Sigmoid colon (tissue), 6 donors: ENCODE measurements at regions not wholly inside any gene's neighbourhood (a gene's known extent, or its start where the extent isn't known, plus 50 kb on each side); places are given as distances from the start of the nearest gene placed in this dataset.

ENCODE experiments used
- DNase-seq: peaks from one replicate; pipeline ENCODE4 v3.0.0-alpha.2; 2019
- H3K27ac ChIP-seq, 4 donors: fragments of 200-600 bp; sonication (generic); one replicate each; pipeline ENCODE4 v1.5.1; 2016 to 2019; ENCODE audit warnings: mild to moderate bottlenecking in 1 of 4
- H3K27me3 ChIP-seq, 3 donors: fragments of 200-600 bp; sonication (generic); one replicate each; pipeline ENCODE4 v1.5.1; 2019; ENCODE audit warnings: mild to moderate bottlenecking in 1 of 3
- H3K36me3 ChIP-seq, 4 donors: fragments of 200-600 bp; sonication (generic); one replicate each; pipeline ENCODE4 v1.5.1; 2016 to 2019
- H3K4me1 ChIP-seq, 4 donors: fragments of 200-600 bp; sonication (generic); one replicate each; pipeline ENCODE4 v1.5.1; 2017 to 2019
- H3K4me3 ChIP-seq, 4 donors: fragments of 200-600 bp; sonication (generic); one replicate each; pipeline ENCODE4 v1.5.1; 2017 to 2019; ENCODE audit warnings: mild to moderate bottlenecking in 2 of 4, moderate library complexity in 1 of 4
- H3K9me3 ChIP-seq, 4 donors: fragments of 200-600 bp in 3 of 4; sonication (generic) in 3 of 4; one replicate each; pipeline versions ENCODE4 v1.5.1 to v1.6.1; 2013 to 2019
- EP300 ChIP-seq, 4 donors: sonication (generic); formaldehyde crosslinking; IDR thresholded peaks; one replicate each; pipeline ENCODE4 v1.6.1; 2017; ENCODE audit warnings: antibody characterized with exemption in 4 of 4
- POLR2A ChIP-seq, 2 donors: fragments of 450-650 bp; IDR thresholded peaks; one replicate each; pipeline ENCODE4 v1.6.1; 2016; ENCODE audit warnings: antibody characterized with exemption in 2 of 2, mild to moderate bottlenecking in 2 of 2, moderate library complexity in 2 of 2
- POLR2AphosphoS5 ChIP-seq, 4 donors: sonication (generic); formaldehyde crosslinking; IDR thresholded peaks; one replicate each; pipeline ENCODE4 v1.6.1; 2017; ENCODE audit warnings: antibody characterized with exemption in 4 of 4
- WGBS, 2 donors: extraction: QIAGEN DNeasy Blood & Tissue Kit; methylation state at CpG; one replicate each; pipeline ENCODE4 v1.1.7; 2013; 5-methylcytosine and 5-hydroxymethylcytosine counted together
- intact Hi-C: fragments of 100-400 bp; cut with DNase I; formaldehyde crosslinking; loops from one replicate; pipeline ENCODE4 v1.15.1; 2023
- TF ChIP-seq, protein P1 (sequence below), 4 experiments: fragments of 450-650 bp in 3 of 4; fragments of 200-600 bp in 1 of 4; IDR thresholded peaks; one replicate each; pipeline ENCODE4 v1.5.1; 2016 to 2019; ENCODE audit warnings: antibody characterized with exemption in 4 of 4, mild to moderate bottlenecking in 3 of 4, moderate library complexity in 2 of 4
- donor health status: healthy with polysubstance abuse.
- donor health status: healthy.

DNA sequence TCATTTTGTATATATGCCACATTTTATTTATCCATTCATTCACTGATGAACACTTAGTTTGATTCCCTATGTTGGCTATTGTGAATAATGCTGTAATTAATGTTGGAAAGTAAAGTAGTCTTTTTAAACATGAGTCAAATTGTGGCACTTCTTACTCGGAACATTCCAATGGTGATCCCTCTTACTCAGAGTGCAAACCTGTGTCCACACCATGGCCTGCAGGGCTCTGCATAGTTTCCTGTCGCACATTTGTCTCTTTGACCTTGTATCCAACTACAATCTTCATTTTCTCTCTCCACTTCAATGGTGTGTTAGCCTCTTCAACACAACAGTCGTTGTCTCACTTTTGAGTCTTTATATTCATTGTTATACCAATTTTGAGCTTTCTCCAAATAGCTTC lies 98.1 kb upstream of the PAPPA start:
- Histone ChIP-seq H3K4me3 (no peak overlapping the region), H3K36me3 (no peaks in the 10 kb centered on the region), H3K4me1 (peaks cover 0 to 3% (median 0%) of the 10 kb centered on the region in 4 donors), H3K27me3 (no peaks in the 10 kb centered on the region), H3K9me3 (no peaks in the 10 kb centered on the region), H3K27ac (no peak overlapping the region)
- TF ChIP-seq, protein P1, sequence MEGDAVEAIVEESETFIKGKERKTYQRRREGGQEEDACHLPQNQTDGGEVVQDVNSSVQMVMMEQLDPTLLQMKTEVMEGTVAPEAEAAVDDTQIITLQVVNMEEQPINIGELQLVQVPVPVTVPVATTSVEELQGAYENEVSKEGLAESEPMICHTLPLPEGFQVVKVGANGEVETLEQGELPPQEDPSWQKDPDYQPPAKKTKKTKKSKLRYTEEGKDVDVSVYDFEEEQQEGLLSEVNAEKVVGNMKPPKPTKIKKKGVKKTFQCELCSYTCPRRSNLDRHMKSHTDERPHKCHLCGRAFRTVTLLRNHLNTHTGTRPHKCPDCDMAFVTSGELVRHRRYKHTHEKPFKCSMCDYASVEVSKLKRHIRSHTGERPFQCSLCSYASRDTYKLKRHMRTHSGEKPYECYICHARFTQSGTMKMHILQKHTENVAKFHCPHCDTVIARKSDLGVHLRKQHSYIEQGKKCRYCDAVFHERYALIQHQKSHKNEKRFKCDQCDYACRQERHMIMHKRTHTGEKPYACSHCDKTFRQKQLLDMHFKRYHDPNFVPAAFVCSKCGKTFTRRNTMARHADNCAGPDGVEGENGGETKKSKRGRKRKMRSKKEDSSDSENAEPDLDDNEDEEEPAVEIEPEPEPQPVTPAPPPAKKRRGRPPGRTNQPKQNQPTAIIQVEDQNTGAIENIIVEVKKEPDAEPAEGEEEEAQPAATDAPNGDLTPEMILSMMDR (IDR thresholded peaks at IDR 0.05): no peak
- TF ChIP-seq POLR2A (IDR thresholded peaks at IDR 0.05) (no peak), EP300 (IDR thresholded peaks at IDR 0.05) (no peak), POLR2AphosphoS5 (IDR thresholded peaks at IDR 0.05) (no peak)
- no peak for DNase-seq
- WGBS, 2 donors: 65 to 75% methylated on average over 3 of the region's 3 CpGs
- intact Hi-C loops: no loop called here

DNA sequence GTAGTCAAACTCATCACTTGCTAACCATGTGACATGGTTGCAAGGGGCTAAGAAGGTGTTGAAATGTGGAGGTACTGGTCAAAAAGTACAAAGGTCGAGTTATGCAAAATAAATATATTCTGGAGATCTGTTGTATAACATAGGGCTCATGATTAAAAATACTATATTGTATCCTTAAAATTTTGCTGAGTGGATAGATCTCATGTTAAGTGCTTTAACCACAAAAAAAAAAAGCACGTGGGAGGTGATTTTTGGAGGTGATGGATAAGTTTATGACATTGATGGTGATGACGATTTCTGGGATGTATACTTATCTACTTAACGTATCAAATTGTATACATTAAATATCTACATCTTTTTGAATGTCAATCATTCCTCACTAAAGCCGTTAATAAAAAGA lies 96.2 kb upstream of the PAPPA start:
- intact Hi-C loops: no loop called here
- TF ChIP-seq, protein P1 (IDR thresholded peaks at IDR 0.05): no peak
- TF ChIP-seq EP300 (IDR thresholded peaks at IDR 0.05) (no peak), POLR2A (IDR thresholded peaks at IDR 0.05) (no peak), POLR2AphosphoS5 (IDR thresholded peaks at IDR 0.05) (no peak)
- H3K36me3 ChIP-seq: no peaks in the 10 kb centered on the region
- 63 to 68% methylated on average over 5 of the region's 5 CpGs for WGBS, 2 donors
- H3K27ac ChIP-seq: no peak overlapping the region
- peaks cover 0 to 3% (median 0%) of the 10 kb centered on the region in 4 donors for H3K4me1 ChIP-seq
- no peaks in the 10 kb centered on the region for H3K27me3 ChIP-seq
- DNase-seq: no peak
- no peaks in the 10 kb centered on the region for H3K9me3 ChIP-seq
- H3K4me3 ChIP-seq: no peak overlapping the region

DNA sequence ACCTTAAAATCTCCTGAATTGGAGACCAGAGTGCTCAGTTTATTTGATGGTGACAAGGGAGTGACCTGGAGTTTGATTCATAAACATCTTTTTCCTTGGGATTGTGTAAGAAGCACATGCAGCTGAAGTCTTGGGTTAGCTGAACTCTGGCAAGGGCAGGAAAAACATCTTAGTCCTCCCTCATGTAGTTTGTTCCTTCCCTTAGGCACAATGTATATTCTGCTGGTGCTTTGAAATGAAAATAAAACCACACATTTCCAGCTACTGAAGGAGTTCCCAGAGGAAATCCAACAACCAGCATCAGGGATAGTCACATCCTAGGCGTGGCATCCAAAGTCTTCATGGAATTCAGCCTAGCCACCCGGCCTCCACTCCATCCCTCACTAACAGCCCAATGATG lies 95.2 kb upstream of the PAPPA start:
- no peak for TF ChIP-seq POLR2AphosphoS5 (IDR thresholded peaks at IDR 0.05)
- TF ChIP-seq POLR2A (IDR thresholded peaks at IDR 0.05): no peak
- TF ChIP-seq, protein P1 (IDR thresholded peaks at IDR 0.05): no peak
- TF ChIP-seq EP300 (IDR thresholded peaks at IDR 0.05): no peak
- H3K9me3 ChIP-seq: no peaks in the 10 kb centered on the region
- WGBS, 2 donors: 69 to 93% methylated on average over 2 of the region's 2 CpGs

DNA sequence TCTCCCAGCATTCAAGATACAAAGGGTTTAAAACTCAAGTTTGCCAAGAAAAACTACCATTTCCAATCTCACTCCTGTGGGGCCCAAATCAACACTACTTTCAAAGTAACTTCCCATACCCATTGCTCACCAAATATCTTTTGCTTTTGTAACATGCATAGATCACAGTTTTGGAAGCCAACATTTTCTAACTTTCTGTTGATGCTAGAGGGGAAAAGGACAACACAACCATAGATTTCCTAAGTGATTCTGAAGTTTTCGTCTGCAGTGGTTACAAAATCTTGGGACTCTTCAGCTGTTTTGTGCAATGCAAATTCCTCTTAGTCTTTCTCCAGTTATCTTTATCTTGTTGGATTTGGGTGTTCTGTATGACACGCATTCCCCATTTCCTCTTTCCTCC lies 94.1 kb upstream of the PAPPA start:
- H3K27me3 ChIP-seq: no peaks in the 10 kb centered on the region
- H3K4me1 ChIP-seq: peaks cover 0 to 3% (median 0%) of the 10 kb centered on the region in 4 donors
- H3K4me3 ChIP-seq: no peak overlapping the region
- H3K27ac ChIP-seq: no peak overlapping the region
- no peaks in the 10 kb centered on the region for H3K36me3 ChIP-seq
- TF ChIP-seq, protein P1 (IDR thresholded peaks at IDR 0.05): no peak
- TF ChIP-seq POLR2A (IDR thresholded peaks at IDR 0.05): no peak
- no peak for TF ChIP-seq EP300 (IDR thresholded peaks at IDR 0.05)
- TF ChIP-seq POLR2AphosphoS5 (IDR thresholded peaks at IDR 0.05): no peak
- intact Hi-C loops: no loop called here
- H3K9me3 ChIP-seq: no peaks in the 10 kb centered on the region
- no peak for DNase-seq
- WGBS, 2 donors: 89 to 90% methylated on average over 2 of the region's 2 CpGs

More for the DNA sequence above, 95.2 kb upstream of the PAPPA start:
- intact Hi-C loops: no loop called here
- H3K27ac ChIP-seq: no peak overlapping the region
- no peak for DNase-seq
- peaks cover 0 to 3% (median 0%) of the 10 kb centered on the region in 4 donors for H3K4me1 ChIP-seq
- no peaks in the 10 kb centered on the region for H3K36me3 ChIP-seq
- H3K27me3 ChIP-seq: no peaks in the 10 kb centered on the region
- no peak overlapping the region for H3K4me3 ChIP-seq

DNA sequence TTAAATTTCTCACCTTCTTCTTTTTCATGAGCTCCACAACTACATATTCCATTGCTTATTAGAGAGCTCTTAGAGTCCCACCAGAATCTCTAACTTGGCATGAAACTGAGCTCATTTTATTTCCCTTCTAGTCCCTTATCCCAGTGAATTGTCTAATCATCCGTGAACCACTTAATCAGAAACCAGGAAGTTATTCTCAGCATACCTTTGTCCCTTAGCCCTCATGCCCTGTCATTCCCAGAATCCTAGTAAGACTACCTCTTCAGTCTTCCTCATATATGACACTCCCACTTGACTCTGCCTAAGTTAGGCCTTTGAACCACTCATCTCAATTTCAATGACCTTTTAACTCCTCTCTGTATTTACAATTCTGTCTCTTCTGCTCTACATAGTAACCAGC lies 93.0 kb upstream of the PAPPA start:
- intact Hi-C loops: no loop called here
- H3K9me3 ChIP-seq: no peaks in the 10 kb centered on the region
- no peaks in the 10 kb centered on the region for H3K36me3 ChIP-seq
- no peak for TF ChIP-seq POLR2A (IDR thresholded peaks at IDR 0.05)
- TF ChIP-seq POLR2AphosphoS5 (IDR thresholded peaks at IDR 0.05): no peak
- TF ChIP-seq, protein P1 (IDR thresholded peaks at IDR 0.05): no peak
- TF ChIP-seq EP300 (IDR thresholded peaks at IDR 0.05): no peak
- no peak for DNase-seq
- H3K4me3 ChIP-seq: no peak overlapping the region
- peaks cover 0 to 3% (median 0%) of the 10 kb centered on the region in 4 donors for H3K4me1 ChIP-seq
- no peaks in the 10 kb centered on the region for H3K27me3 ChIP-seq
- H3K27ac ChIP-seq: no peak overlapping the region
- WGBS, 2 donors: 43 to 77% methylated on average over 1 of the region's 1 CpG
